ENCODE measurements at regions not wholly inside any gene's neighbourhood (a gene's known extent, or its start where the extent isn't known, plus 50 kb on each side); places are given as distances from the start of the nearest gene placed in this dataset.

DNA sequence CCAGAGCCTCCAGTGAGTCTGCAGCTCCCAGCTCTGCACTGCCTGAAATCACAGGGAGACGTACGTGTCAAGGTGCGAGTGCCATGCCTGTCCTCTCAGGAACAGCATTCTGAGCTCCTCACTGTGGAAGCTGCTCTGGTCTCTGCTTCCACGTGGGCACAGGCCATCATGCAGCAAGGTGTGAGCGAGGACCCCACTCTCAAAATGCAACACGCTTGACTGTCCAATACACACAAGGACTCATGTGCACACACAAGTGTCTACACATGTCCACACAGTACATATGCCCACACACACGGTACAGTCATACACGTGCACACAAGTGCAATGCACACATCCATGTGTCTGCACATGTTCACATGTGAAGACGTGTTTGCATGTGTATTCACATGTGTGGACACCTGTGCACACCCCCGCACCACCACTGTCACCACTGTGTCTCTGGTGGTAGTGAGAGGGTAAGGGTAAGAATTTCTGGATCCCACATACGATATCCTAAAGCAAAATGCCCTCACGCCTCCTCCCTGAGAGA lies 260.5 kb downstream of the DLL1 start:
- Histone ChIP-seq H4K91ac (replicated peaks; ENCODE audit: insufficient read length, low read length) (peak overlapping the region; percentile 67), H2BK20ac (ENCODE audit: low read length) (no peak overlapping the region), H3K79me1 (ENCODE audit: low read depth, low read length) (no peaks in the 10 kb centered on the region), H2BK12ac (ENCODE audit: low read depth, low read length) (no peak overlapping the region), H3K27ac (ENCODE audit: low read depth, low read length) (no peak overlapping the region), H3K4me3 (ENCODE audit: extremely low read depth in 1 of 4, insufficient read depth in 2 of 4, low read depth in 3 of 4, low read length in 4 of 4) (no peak overlapping the region), H3K14ac (ENCODE audit: insufficient read length) (no peak overlapping the region), H3K56ac (replicated peaks; ENCODE audit: insufficient read length, low read depth, low read length) (no peak overlapping the region), H2BK5ac (ENCODE audit: low read depth, low read length) (no peak overlapping the region), H2AK5ac (ENCODE audit: low read depth, low read length) (no peak overlapping the region), H3K27me3 (replicated peaks in 1 of 4; ENCODE audit: control insufficient read depth in 3 of 4, extremely low read depth in 1 of 4, insufficient read depth in 3 of 4, low read length in 3 of 4) (no peaks in the 10 kb centered on the region; a peak in 1 of 7 replicates), H4K8ac (ENCODE audit: extremely low read depth, insufficient read depth, low read length) (no peak overlapping the region), H3K4me2 (ENCODE audit: insufficient read depth in 1 of 2, low read depth in 2 of 2, low read length in 2 of 2) (no peak overlapping the region), H3K4ac (replicated peaks; ENCODE audit: insufficient read length, low read depth, low read length) (no peak overlapping the region), H3K9ac (replicated peaks in 1 of 4; ENCODE audit: extremely low read depth in 1 of 4, low read depth in 3 of 4, low read length in 3 of 4) (no peak overlapping the region), H3K4me1 (replicated peaks in 1 of 4; ENCODE audit: control insufficient read depth in 3 of 4, insufficient read depth in 4 of 4, low read length in 3 of 4) (peaks cover 0 to 9% (median under 1%) of the 10 kb centered on the region in 4 experiments; a peak in 3 of 7 replicates), H4K5ac (ENCODE audit: insufficient read length, low read depth, low read length) (no peak overlapping the region), H3K36me3 (ENCODE audit: control insufficient read depth in 2 of 4, insufficient read depth in 4 of 4, low read length in 3 of 4) (no peaks in the 10 kb centered on the region), H3K23ac (ENCODE audit: insufficient read length) (no peak overlapping the region), H2BK15ac (ENCODE audit: low read length) (no peak overlapping the region), H3K79me2 (ENCODE audit: control insufficient read depth in 1 of 2, insufficient read depth in 2 of 2, low read length in 2 of 2) (no peaks in the 10 kb centered on the region), H2BK120ac (replicated peaks; ENCODE audit: low read depth, low read length) (no peak overlapping the region), H3K23me2 (ENCODE audit: low read depth, low read length) (no peaks in the 10 kb centered on the region), H4K20me1 (replicated peaks in 1 of 2; ENCODE audit: control insufficient read depth in 1 of 2, insufficient read depth in 2 of 2, low read length in 2 of 2) (no peaks in the 10 kb centered on the region), H2AFZ (ENCODE audit: low read length) (no peak overlapping the region), H3K18ac (ENCODE audit: extremely low read depth, low read length) (no peak overlapping the region), H3K9me3 (ENCODE audit: insufficient read depth in 2 of 2, low read depth in 1 of 2, low read length in 1 of 2) (peaks cover 0 to 6% of the 10 kb centered on the region in 2 experiments; a peak in 2 of 4 replicates)
- no peak for DNase-seq (ENCODE audit: low read depth in 1 of 2, low spot score in 2 of 2)
- WGBS, 2 experiments (ENCODE audit: extremely low coverage in 1 of 2, insufficient coverage in 1 of 2, insufficient read length in 1 of 2, insufficient replicate concordance in 2 of 2, low coverage in 1 of 2, low lambda C conversion rate in 2 of 2, missing lambda C conversion rate in 1 of 2), result 92% methylated on average over 12 of the region's 12 CpGs; no CpG with 5 or more reads in 1 of the 2 experiments
- no peak for FAIRE-seq
- POLR2A ChIA-PET (ENCODE audit: partially characterized antibody), result interaction anchor here (0.6 kb wide), 1 partner anchor 192 kb away, joined by 5 read pairs; no protein-coding TSS in a partner anchor
- CTCF ChIA-PET (ENCODE audit: partially characterized antibody), result interaction anchor here (0.7 to 1.0 kb wide), 2 partner anchors 38 to 113 kb away, joined by 3 read pairs; no protein-coding TSS in a partner anchor
- TF ChIP-seq KDM4A (IDR thresholded peaks at IDR 0.05; ENCODE audit: low read depth, low read length, severe bottlenecking), result no peak
- no peak for TF ChIP-seq NANOG (IDR thresholded peaks at IDR 0.05; ENCODE audit: insufficient read depth, low read depth, low read length, poor library complexity, severe bottlenecking)

Data from H1 (cell line).